Karpas-422 (cell line): ENCODE measurements at regions not wholly inside any gene's neighbourhood (a gene's known extent, or its start where the extent isn't known, plus 50 kb on each side); places are given as distances from the start of the nearest gene placed in this dataset.

Experiments
- DNase-seq: peaks from one replicate; pipeline ENCODE4 v3.0.0-alpha.2; 2015
- H2AFZ ChIP-seq: fragments of 200-600 bp; sonication (generic); 2 replicates; pipeline ENCODE4 v1.6.1; 2014; ENCODE audit warnings: antibody characterized with exemption, low read length, mixed read lengths
- H3K27ac ChIP-seq: fragments of 200-600 bp; sonication (generic); 2 replicates; pipeline ENCODE4 v1.5.1; 2014; ENCODE audit warnings: mild to moderate bottlenecking, low read length, moderate library complexity
- H3K27me3 ChIP-seq: fragments of 200-600 bp; sonication (generic); 2 replicates; pipeline ENCODE4 v1.6.1; 2014; ENCODE audit warnings: low read length, mixed read lengths
- H3K36me3 ChIP-seq: fragments of 200-600 bp; sonication (generic); 2 replicates; pipeline ENCODE4 v1.6.1; 2014; ENCODE audit warnings: low read length, mixed read lengths; ENCODE audit not compliant: insufficient read depth
- H3K4me1 ChIP-seq: fragments of 200-600 bp; sonication (generic); 2 replicates; pipeline ENCODE4 v1.6.1; 2014; ENCODE audit warnings: mild to moderate bottlenecking, low read length, mixed read lengths
- H3K4me2 ChIP-seq: fragments of 200-600 bp; sonication (generic); 2 replicates; pipeline ENCODE4 v1.6.1; 2014; ENCODE audit warnings: low read length, low read depth, mild to moderate bottlenecking; ENCODE audit not compliant: poor library complexity, severe bottlenecking
- H3K4me3 ChIP-seq: fragments of 200-600 bp; sonication (generic); 2 replicates; pipeline ENCODE4 v1.5.1; 2014; ENCODE audit warnings: mild to moderate bottlenecking, antibody characterized with exemption, low read length, mixed read lengths
- H3K79me2 ChIP-seq: fragments of 200-600 bp; sonication (generic); 2 replicates; pipeline ENCODE4 v1.6.1; 2014; ENCODE audit warnings: mild to moderate bottlenecking, low read length, mixed read lengths
- H3K9ac ChIP-seq: fragments of 200-600 bp; sonication (generic); 2 replicates; pipeline ENCODE4 v1.6.0; 2014; ENCODE audit warnings: low read length
- H3K9me2 ChIP-seq: fragments of 200-600 bp; sonication (generic), shearing (Covaris generic); replicated peaks from 2 replicates; pipeline ENCODE4 v1.6.0; 2014; ENCODE audit warnings: mild to moderate bottlenecking, low read length, moderate library complexity; ENCODE audit not compliant: insufficient read depth
- H3K9me3 ChIP-seq: fragments of 300-700, 200-600 bp; sonication (generic); 2 replicates; pipeline ENCODE4 v1.6.1; 2014; ENCODE audit warnings: low read length, mixed read lengths
- H4K20me1 ChIP-seq: fragments of 200-600 bp; sonication (generic); 2 replicates; pipeline ENCODE4 v1.6.1; 2014; ENCODE audit warnings: mild to moderate bottlenecking, antibody characterized with exemption, low read length, low read depth; ENCODE audit not compliant: insufficient read depth

DNA sequence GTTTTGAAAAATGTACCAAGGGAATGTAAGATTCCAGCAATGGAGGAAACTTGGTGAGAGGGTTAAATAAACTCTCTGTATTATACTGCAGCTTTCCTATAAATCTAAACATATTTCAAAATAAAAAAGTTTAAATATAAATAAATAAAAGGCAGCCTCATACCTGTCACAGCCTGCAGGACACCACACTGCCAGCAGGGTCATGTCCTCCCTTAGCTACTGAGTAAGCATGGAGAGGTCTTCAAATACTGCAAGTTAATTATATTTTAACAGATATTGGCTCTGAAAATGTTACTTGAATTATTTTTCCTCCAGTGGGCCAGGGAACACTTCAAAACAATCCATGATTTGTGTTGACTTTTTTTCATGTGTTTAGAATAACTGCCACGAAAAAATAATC, 852.8 kb upstream of the PCDH7 start:
- DNase-seq, result no peak
- Histone ChIP-seq H3K27ac (no peak overlapping the region), H3K4me1 (no peaks in the 10 kb centered on the region), H3K79me2 (no peaks in the 10 kb centered on the region), H3K9ac (no peak overlapping the region), H3K9me3 (peaks cover 28% of the 10 kb centered on the region), H3K4me2 (no peak overlapping the region), H4K20me1 (no peaks in the 10 kb centered on the region), H3K27me3 (no peaks in the 10 kb centered on the region), H3K9me2 (no peaks in the 10 kb centered on the region), H3K4me3 (no peak overlapping the region), H2AFZ (no peak overlapping the region), H3K36me3 (no peaks in the 10 kb centered on the region)

DNA sequence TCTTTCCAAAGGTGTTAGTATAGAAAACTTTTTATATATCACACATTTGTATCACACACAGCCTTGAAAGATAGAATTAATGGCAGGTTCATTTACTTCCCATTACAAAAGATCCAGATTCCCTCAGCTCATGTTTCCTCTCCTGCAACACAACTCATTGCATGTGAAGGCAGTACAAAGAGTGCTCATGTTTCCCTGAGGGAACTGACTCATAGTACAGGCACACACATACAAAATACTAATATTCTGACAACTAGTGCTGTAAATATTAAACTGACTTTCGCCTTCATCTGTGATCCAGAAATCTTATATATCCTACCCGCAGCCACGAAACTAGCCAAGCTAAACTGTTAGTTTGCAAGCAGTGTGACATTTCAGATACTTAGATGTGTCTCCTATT, 819.8 kb upstream of the PCDH7 start:
- Histone ChIP-seq H3K27me3 (no peaks in the 10 kb centered on the region), H3K4me1 (no peaks in the 10 kb centered on the region), H2AFZ (no peak overlapping the region), H3K4me2 (no peak overlapping the region), H3K4me3 (no peak overlapping the region), H3K79me2 (no peaks in the 10 kb centered on the region), H4K20me1 (no peaks in the 10 kb centered on the region), H3K27ac (no peak overlapping the region), H3K9me3 (peaks cover 20% of the 10 kb centered on the region), H3K36me3 (no peaks in the 10 kb centered on the region), H3K9ac (no peak overlapping the region), H3K9me2 (no peaks in the 10 kb centered on the region)
- DNase-seq, result no peak

- no peak overlapping the region for H2AFZ ChIP-seq
- H3K4me2 ChIP-seq, result no peak overlapping the region
- peaks cover 34% of the 10 kb centered on the region; the same call in 1 of the 2 replicates for H3K9me3 ChIP-seq
- H3K4me1 ChIP-seq, result no peaks in the 10 kb centered on the region
- H3K9ac ChIP-seq, result no peak overlapping the region
- no peak for DNase-seq
- H3K27me3 ChIP-seq, result no peaks in the 10 kb centered on the region
- H3K36me3 ChIP-seq, result no peaks in the 10 kb centered on the region
- H4K20me1 ChIP-seq, result no peaks in the 10 kb centered on the region
- H3K4me3 ChIP-seq, result no peak overlapping the region
- no peaks in the 10 kb centered on the region for H3K9me2 ChIP-seq
- no peaks in the 10 kb centered on the region for H3K79me2 ChIP-seq
- no peak overlapping the region for H3K27ac ChIP-seq
These were observed 811.9 kb upstream of the PCDH7 start for GRCh38 chr4:29908276-29908675.

- Histone ChIP-seq H3K9me2 (no peaks in the 10 kb centered on the region), H3K27ac (no peak overlapping the region), H3K4me1 (no peaks in the 10 kb centered on the region), H3K79me2 (no peaks in the 10 kb centered on the region), H2AFZ (no peak overlapping the region), H3K27me3 (no peaks in the 10 kb centered on the region), H3K36me3 (no peaks in the 10 kb centered on the region), H3K9ac (no peak overlapping the region), H3K4me2 (no peak overlapping the region), H4K20me1 (no peaks in the 10 kb centered on the region), H3K9me3 (peaks cover 28% of the 10 kb centered on the region), H3K4me3 (no peak overlapping the region)
- DNase-seq, result no peak
These were observed 792.3 kb upstream of the PCDH7 start for GRCh38 chr4:29927895-29928294.

GRCh38 chr4:29948451-29948850, 771.7 kb upstream of the PCDH7 start:
- no peaks in the 10 kb centered on the region for H3K27me3 ChIP-seq
- H3K9ac ChIP-seq, result no peak overlapping the region
- no peak overlapping the region for H2AFZ ChIP-seq
- H3K9me2 ChIP-seq, result no peaks in the 10 kb centered on the region
- no peak overlapping the region for H3K4me3 ChIP-seq
- H3K36me3 ChIP-seq, result no peaks in the 10 kb centered on the region
- H3K9me3 ChIP-seq, result peaks cover 26% of the 10 kb centered on the region; the same call in 1 of the 2 replicates
- no peaks in the 10 kb centered on the region for H3K4me1 ChIP-seq
- H4K20me1 ChIP-seq, result no peaks in the 10 kb centered on the region
- no peaks in the 10 kb centered on the region for H3K79me2 ChIP-seq
- DNase-seq, result no peak
- H3K27ac ChIP-seq, result no peak overlapping the region
- no peak overlapping the region for H3K4me2 ChIP-seq

- Histone ChIP-seq H3K79me2 (no peaks in the 10 kb centered on the region), H3K27ac (no peak overlapping the region), H2AFZ (no peak overlapping the region), H3K36me3 (no peaks in the 10 kb centered on the region), H3K27me3 (no peaks in the 10 kb centered on the region), H3K4me3 (no peak overlapping the region), H4K20me1 (no peaks in the 10 kb centered on the region), H3K9me2 (no peaks in the 10 kb centered on the region), H3K9me3 (peaks cover 27% of the 10 kb centered on the region; the same call in 1 of the 2 replicates), H3K4me2 (no peak overlapping the region), H3K9ac (no peak overlapping the region), H3K4me1 (no peaks in the 10 kb centered on the region)
- no peak for DNase-seq
These were observed 771.3 kb upstream of the PCDH7 start for GRCh38 chr4:29948858-29949257.

DNA sequence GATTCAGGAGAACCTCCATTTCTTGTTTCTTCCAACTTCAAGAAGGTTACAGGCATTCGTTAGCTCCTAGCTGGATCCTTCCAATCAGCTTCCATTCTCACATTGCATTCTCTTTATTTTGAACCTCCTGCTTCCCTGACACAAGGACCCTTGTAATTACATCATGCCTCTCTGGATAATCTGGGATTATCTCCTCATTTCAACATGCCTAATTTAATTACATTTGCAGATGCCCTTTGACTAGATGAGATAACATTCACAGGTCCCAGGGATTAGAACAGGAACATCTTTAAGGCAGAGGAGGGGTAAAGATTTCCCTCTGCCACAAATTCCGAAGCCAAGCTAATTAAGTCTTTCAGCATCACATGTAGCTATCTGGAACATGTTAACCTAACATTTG, 753.8 kb upstream of the PCDH7 start:
- Histone ChIP-seq H3K9me3 (peaks cover 48% of the 10 kb centered on the region), H3K9me2 (no peaks in the 10 kb centered on the region), H3K27ac (no peak overlapping the region), H3K79me2 (no peaks in the 10 kb centered on the region), H3K4me3 (no peak overlapping the region), H2AFZ (no peak overlapping the region; the same call in 1 of the 2 replicates), H4K20me1 (no peaks in the 10 kb centered on the region), H3K27me3 (no peaks in the 10 kb centered on the region), H3K4me1 (no peaks in the 10 kb centered on the region), H3K36me3 (no peaks in the 10 kb centered on the region), H3K4me2 (no peak overlapping the region), H3K9ac (no peak overlapping the region)
- no peak for DNase-seq

DNA sequence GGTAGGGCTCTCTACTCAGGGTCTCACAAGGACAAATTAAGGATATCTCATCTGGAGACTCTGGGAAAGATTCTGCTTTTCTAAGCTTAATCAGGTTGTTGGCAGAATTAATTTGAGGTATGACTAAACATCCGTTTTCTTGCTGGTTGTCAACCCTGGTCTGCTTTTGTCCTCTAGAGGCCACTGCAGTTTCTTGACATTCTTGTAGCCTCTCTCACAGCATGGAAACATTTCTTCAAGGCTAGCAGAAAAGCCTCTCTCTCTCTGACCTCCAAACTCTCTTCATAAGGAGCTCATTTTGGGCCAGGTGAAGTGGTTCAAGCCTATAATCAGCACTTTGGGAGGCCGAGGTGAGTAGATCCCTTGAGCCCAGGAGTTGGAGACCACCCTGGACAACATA, 749.5 kb upstream of the PCDH7 start:
- DNase-seq, result no peak
- Histone ChIP-seq H3K4me3 (no peak overlapping the region), H3K9ac (no peak overlapping the region), H3K36me3 (no peaks in the 10 kb centered on the region), H3K79me2 (no peaks in the 10 kb centered on the region), H3K4me1 (no peaks in the 10 kb centered on the region), H3K4me2 (no peak overlapping the region), H3K27me3 (no peaks in the 10 kb centered on the region), H3K9me2 (no peaks in the 10 kb centered on the region), H2AFZ (no peak overlapping the region), H4K20me1 (no peaks in the 10 kb centered on the region), H3K27ac (no peak overlapping the region), H3K9me3 (peaks cover 38% of the 10 kb centered on the region)

DNA sequence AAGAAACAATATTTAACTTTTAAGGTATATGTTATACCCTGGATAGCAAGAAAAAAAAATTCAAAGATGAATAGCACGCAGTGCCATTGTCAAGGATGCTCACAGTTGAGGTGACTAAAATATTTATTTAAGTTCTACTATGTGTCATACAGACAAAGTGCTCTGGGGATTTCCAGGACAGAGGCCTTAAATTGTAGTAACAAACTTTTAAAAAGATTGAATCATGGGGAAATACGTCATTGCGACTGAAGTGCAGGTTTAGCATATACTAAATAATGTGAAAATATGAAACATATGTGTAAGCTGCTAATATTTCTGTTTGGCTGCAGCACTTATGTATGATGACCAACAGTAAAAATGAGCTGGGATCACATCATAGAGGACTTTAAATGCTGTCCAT, 748.0 kb upstream of the PCDH7 start:
- H3K9ac ChIP-seq, result no peak overlapping the region
- no peaks in the 10 kb centered on the region for H3K9me2 ChIP-seq
- no peaks in the 10 kb centered on the region for H4K20me1 ChIP-seq
- no peak overlapping the region for H3K4me2 ChIP-seq
- H3K36me3 ChIP-seq, result no peaks in the 10 kb centered on the region
- no peak overlapping the region for H2AFZ ChIP-seq
- H3K27ac ChIP-seq, result no peak overlapping the region
- no peak overlapping the region for H3K4me3 ChIP-seq
- peaks cover 29% of the 10 kb centered on the region; the same call in 1 of the 2 replicates for H3K9me3 ChIP-seq
- H3K27me3 ChIP-seq, result no peaks in the 10 kb centered on the region
- H3K79me2 ChIP-seq, result no peaks in the 10 kb centered on the region
- DNase-seq, result no peak
- no peaks in the 10 kb centered on the region for H3K4me1 ChIP-seq
